SK-N-MC (cell line): ENCODE measurements at regions not wholly inside any gene's neighbourhood (a gene's known extent, or its start where the extent isn't known, plus 50 kb on each side); places are given as distances from the start of the nearest gene placed in this dataset.
A peak's percentile ranks its signal among the peaks of the same experiment; 100 is the strongest.
"Not testable (repeated sequence)": the region's sequence is repeated elsewhere in the genome, so short reads cannot be mapped to it uniquely, and the experiment has no call there.

Source experiments
- DNase-seq: peaks from one replicate; pipeline ENCODE4 v3.0.0-alpha.2; 2011; ENCODE audit warnings: low read depth, low spot score
- H3K27ac ChIP-seq: fragments of 200-600 bp; sonication (generic); 2 replicates; pipeline ENCODE4 v1.5.1; 2016; ENCODE audit warnings: mixed run types
- H3K36me3 ChIP-seq: fragments of 200-600 bp; sonication (generic); 2 replicates; pipeline ENCODE4 v1.6.1; 2017; ENCODE audit warnings: antibody characterized with exemption, low read length, mixed read lengths; ENCODE audit not compliant: insufficient read depth
- H3K4me3 ChIP-seq: fragments of 200-600 bp; sonication (generic); 2 replicates; pipeline ENCODE4 v1.5.1; 2016
- H3K9ac ChIP-seq: fragments of 200-600 bp; sonication (generic); 2 replicates; pipeline ENCODE4 v1.8.0; 2017; ENCODE audit warnings: mixed run types, mixed read lengths; ENCODE audit not compliant: insufficient read length
- H3K9me3 ChIP-seq: fragments of 200-600 bp; sonication (generic); 2 replicates; pipeline ENCODE4 v1.6.1; 2017; ENCODE audit warnings: low read depth, mild to moderate bottlenecking, antibody characterized with exemption, low read length, moderate library complexity, mixed read lengths
- EZH2 ChIP-seq: fragments of 200-600 bp; sonication (generic); IDR thresholded peaks from one replicate; pipeline ENCODE4 v1.6.1; 2017; ENCODE audit warnings: antibody characterized with exemption
- FOXP2 ChIP-seq: optimal IDR thresholded peaks from 2 replicates; pipeline ENCODE3; 2011; ENCODE audit warnings: mild to moderate bottlenecking, moderate library complexity; ENCODE audit not compliant: insufficient read depth; ENCODE audit errors: extremely low read length, control extremely low read depth
- POLR2AphosphoS5 ChIP-seq: IDR thresholded peaks from 2 replicates; pipeline ENCODE4 v1.6.1; 2012; ENCODE audit warnings: mild to moderate bottlenecking, low read depth, low read length, borderline replicate concordance

DNA sequence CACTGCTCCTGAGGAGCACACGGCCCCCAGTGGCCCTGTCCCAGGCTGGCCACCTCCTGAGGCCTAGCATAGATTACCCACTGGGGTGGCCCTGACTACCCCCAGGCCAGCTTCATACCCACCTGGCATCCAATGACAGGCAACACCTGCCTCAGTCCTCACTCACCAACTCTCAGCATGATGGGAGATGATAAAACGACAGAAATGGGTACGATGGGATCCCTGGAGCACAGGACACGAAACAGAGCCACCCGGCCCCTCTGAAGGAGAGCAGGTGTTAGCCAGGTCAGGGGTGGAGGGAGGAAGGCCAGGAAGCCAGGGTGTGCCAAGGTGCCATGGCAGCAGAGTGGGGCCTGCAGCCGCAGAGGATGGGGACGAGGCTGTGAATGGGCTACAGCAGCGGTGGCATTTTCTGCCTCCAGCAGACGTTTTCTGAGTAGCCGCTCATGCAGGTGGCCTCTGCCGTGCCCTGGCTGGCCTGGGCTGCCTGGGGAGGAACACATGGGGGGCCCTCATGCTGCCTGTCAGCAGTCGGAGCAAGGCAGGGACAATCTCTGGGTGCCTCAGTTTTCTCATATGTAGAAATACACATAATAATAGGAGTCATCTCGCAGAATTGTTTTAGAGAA, 50.2 kb upstream of the FGF3 start:
- DNase-seq: no peak
- Histone ChIP-seq H3K9me3 (no peaks in the 10 kb centered on the region), H3K27ac (no peak overlapping the region), H3K9ac (no peak overlapping the region), H3K36me3 (no peaks in the 10 kb centered on the region), H3K4me3 (no peak overlapping the region)
- TF ChIP-seq EZH2 (no peak), FOXP2 (no peak), POLR2AphosphoS5 (no peak)

DNA sequence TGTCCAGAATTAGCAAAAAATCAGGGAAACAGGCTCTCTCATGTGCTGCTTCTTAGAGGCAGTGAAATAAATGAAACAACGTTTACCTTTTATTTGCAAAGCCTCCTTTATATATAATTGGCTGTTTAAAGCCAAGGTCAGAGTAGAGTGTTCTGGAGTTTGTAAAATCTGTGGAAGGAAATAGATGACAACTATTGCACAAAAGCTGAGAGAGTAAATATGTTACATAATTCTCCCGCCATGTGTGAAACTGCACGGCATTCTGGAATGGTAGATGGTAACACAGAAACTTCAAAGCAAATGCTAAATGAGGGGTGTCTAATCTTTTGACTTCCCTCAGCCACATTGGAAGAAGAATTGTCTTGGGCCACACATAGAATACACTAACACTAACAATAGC, 51.5 kb upstream of the FGF3 start:
- TF ChIP-seq EZH2 (no peak), FOXP2 (no peak), POLR2AphosphoS5 (no peak)
- H3K27ac ChIP-seq: no peak overlapping the region
- no peaks in the 10 kb centered on the region for H3K36me3 ChIP-seq
- DNase-seq: peak; percentile 16
- H3K9ac ChIP-seq: no peak overlapping the region
- no peaks in the 10 kb centered on the region for H3K9me3 ChIP-seq
- no peak overlapping the region for H3K4me3 ChIP-seq

DNA sequence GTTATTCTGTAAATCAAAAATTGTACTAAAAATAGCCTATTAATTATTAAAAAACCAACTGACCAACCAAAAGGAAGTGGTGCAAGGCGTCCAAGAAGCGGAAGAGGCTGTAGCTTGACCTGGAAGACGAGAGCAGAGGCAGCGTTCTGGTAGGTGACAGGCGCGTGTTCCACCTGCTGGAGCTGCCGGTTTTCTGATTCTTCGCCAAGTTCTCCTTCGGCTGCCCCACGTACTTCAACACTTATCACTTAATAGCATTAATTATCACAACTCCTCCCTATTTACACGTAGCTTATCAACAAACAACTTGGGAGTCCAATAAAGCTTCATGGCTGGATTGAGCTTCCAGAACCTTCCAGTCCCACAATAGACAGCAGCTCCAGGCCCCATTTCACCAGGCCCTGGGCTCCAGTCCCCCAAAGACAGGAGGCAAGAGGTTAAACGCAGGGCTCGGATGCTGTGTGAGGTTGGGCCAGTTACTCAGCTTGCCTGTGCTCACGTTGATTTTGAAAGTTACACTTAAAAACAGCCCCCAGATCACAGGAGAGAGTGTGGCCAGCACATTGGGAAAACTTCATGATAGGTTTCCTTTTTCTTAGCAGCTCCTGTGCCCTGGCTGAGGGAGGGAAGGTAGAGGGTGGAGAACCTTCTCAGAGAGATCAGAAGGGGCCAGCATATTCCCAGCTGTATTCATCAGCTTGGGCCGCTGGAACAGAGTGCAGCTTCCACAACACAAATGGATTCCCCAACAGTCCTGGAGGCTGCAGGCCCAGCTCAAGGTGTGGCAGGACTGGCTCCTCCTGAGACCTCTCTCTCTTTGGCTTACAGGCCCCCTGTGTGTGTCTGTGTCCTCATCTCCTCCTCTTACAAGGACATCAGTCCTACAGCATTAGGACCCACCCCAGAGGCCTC, 54.2 kb upstream of the FGF3 start:
- no peak for DNase-seq
- Histone ChIP-seq H3K4me3 (no peak overlapping the region), H3K9ac (no peak overlapping the region), H3K9me3 (no peaks in the 10 kb centered on the region), H3K36me3 (no peaks in the 10 kb centered on the region), H3K27ac (no peak overlapping the region)
- TF ChIP-seq POLR2AphosphoS5 (no peak), FOXP2 (no peak)

DNA sequence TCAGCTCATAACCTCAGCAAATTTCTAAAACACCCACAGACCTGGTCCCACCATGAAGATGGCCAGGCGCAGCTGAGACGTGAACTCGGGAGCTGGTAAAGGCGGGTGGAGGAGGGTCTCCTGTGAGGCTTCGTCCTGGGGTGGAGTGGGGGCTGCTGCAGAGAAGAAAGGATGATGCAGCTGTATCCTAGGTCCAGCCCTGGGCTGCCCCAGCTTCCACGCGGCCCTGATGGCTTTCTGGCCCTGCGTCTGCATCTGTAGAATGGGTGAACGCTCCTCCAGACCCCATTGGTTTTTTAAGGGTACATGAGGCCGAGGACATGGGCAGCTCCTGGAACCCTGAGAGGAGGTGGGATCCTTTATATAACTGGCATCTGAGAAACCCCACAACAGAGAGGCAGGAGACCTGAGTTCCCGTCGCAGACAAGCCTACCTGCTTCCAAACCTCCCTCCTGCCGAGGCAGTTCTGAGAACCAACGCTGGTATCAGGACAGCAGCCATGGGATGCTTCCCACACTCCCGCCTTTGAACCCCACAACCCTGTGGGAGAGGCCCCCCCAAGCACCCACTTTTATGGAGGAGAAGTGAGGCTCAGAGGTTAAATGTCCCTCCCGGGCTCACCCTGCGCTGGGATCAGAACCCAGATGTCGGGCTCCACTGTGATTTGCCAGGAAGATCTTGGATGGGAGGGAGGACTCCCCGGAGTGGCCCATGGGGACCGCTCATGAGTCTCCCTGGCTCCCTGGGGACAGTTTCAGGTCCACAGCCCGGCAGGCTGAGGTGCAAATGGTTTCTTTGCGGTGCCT, 55.2 kb upstream of the FGF3 start:
- no peaks in the 10 kb centered on the region for H3K9me3 ChIP-seq
- H3K27ac ChIP-seq: no peak overlapping the region
- no peak overlapping the region for H3K4me3 ChIP-seq
- TF ChIP-seq EZH2: no peak
- no peak for TF ChIP-seq POLR2AphosphoS5
- no peak for TF ChIP-seq FOXP2
- no peaks in the 10 kb centered on the region for H3K36me3 ChIP-seq
- H3K9ac ChIP-seq: no peak overlapping the region
- no peak for DNase-seq

DNA sequence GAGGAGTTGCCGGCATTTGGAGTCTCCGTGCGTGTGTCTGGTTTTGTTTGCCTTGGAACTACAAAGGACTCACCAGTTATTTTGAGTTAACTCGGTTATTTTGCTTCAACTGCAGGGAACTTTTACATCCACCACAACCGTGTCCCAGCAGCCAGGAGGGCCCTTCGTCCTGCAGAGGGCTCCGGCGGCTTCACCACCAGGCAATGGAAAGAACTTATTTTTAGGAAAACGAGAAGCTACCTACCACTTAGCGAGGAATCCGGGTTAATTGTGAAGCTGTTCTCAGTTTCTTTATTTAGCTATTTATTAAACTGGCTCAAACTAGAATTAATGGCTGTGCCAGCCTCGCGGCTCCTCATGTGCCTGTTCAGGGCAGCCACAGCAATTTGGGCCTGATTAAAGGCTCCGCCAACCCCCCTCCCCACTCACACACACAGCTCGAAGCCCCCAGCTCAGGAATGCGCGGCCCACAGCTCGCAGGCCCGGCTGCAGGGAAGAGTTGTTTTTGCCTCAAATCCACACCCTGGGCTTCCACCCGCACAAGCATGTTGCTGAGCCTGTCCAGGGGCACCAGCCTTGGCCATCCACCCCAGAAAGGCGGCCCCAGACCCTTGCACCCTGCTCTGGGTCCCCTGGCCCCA, 55.9 kb upstream of the FGF3 start:
- no peak for TF ChIP-seq EZH2
- TF ChIP-seq FOXP2: no peak
- no peak for TF ChIP-seq POLR2AphosphoS5
- H3K4me3 ChIP-seq: no peak overlapping the region
- no peaks in the 10 kb centered on the region for H3K9me3 ChIP-seq
- no peak for DNase-seq
- H3K9ac ChIP-seq: no peak overlapping the region
- no peaks in the 10 kb centered on the region for H3K36me3 ChIP-seq
- H3K27ac ChIP-seq: no peak overlapping the region

- TF ChIP-seq FOXP2: no peak
- no peak for TF ChIP-seq POLR2AphosphoS5
- no peak for TF ChIP-seq EZH2
- no peak overlapping the region for H3K4me3 ChIP-seq
- H3K9ac ChIP-seq: no peak overlapping the region
- no peak for DNase-seq
- no peaks in the 10 kb centered on the region for H3K36me3 ChIP-seq
- H3K9me3 ChIP-seq: no peaks in the 10 kb centered on the region
- no peak overlapping the region for H3K27ac ChIP-seq
Observed at GRCh38 chr11:69876013-69876412, 56.8 kb upstream of the FGF3 start.

DNA sequence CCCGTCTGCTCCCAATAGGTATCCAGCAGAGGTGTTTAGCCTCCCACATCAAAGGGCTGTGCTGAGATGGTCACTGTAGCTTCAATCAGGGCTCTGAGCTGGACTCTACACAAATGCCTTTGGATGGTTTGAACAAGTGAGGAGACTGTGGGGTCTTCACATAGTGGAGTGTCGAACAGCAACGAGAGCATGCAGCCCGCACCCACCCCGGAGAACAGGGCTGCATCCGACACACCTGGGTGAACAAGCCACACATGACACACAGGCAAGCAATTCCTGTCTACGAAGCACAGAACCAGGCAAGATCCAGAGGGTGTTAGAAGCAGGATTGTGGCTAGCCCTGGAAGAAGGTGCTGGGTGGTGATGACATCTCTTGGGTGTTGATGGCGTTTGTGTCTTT, 58.0 kb upstream of the FGF3 start:
- H3K4me3 ChIP-seq: no peak overlapping the region
- no peak for TF ChIP-seq FOXP2
- no peak for TF ChIP-seq EZH2
- no peak for TF ChIP-seq POLR2AphosphoS5
- H3K27ac ChIP-seq: no peak overlapping the region
- no peaks in the 10 kb centered on the region for H3K9me3 ChIP-seq
- no peak for DNase-seq
- no peak overlapping the region for H3K9ac ChIP-seq
- H3K36me3 ChIP-seq: no peaks in the 10 kb centered on the region

DNA sequence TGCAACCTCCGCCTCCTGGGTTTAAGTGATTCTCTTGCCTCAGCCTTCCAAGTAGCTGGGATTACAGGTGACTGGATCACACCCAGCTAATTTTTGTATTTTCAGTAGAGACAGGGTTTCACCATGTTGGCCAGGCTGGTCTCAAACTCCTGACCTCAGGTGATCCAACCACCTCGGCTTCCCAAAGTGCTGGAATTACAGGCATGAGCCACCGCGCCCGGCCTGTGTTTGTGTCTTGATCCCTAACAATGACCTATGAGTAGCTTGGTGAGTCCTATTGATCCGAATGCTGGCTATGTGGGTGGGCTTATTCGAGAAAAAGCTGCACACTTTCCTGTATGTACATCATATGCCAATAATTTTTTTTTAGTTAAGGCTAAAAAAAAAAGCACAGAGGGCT, 58.5 kb upstream of the FGF3 start:
- not testable (repeated sequence) for H3K36me3 ChIP-seq, DNase-seq, H3K9me3 ChIP-seq, H3K4me3 ChIP-seq, H3K9ac ChIP-seq, H3K27ac ChIP-seq
